AG10803 (cell line): ENCODE measurements at regions not wholly inside any gene's neighbourhood (a gene's known extent, or its start where the extent isn't known, plus 50 kb on each side); places are given as distances from the start of the nearest gene placed in this dataset.
"Not testable (repeated sequence)": the region's sequence is repeated elsewhere in the genome, so short reads cannot be mapped to it uniquely, and the experiment has no call there.

Source experiments
- DNase-seq: peaks from one replicate; pipeline ENCODE4 v3.0.0; 2010; ENCODE audit warnings: low read depth
- H3K4me3 ChIP-seq: 2 replicates; pipeline ENCODE4 v1.5.1; 2011; ENCODE audit warnings: mild to moderate bottlenecking, low read length, control low read depth
- CTCF ChIP-seq: conservative IDR thresholded peaks from 2 replicates; pipeline ENCODE4 v1.5.1; 2011; ENCODE audit warnings: mild to moderate bottlenecking, low read length, control low read depth, inconsistent platforms

GRCh38 chr1:65079941-65080340 lies 68.1 kb upstream of the AK4 start:
- DNase-seq = peak; percentile 11

GRCh38 chr1:65082346-65083040 lies 65.5 kb upstream of the AK4 start:
- no peak for DNase-seq
- H3K4me3 ChIP-seq = no peak overlapping the region
- TF ChIP-seq CTCF = no peak

More at GRCh38 chr1:65079941-65080340, 68.1 kb upstream of the AK4 start:
- no peak overlapping the region for H3K4me3 ChIP-seq
- no peak for TF ChIP-seq CTCF

- TF ChIP-seq CTCF = no peak
- no peak for DNase-seq
- H3K4me3 ChIP-seq = no peak overlapping the region
These were observed 64.6 kb upstream of the AK4 start for GRCh38 chr1:65083263-65083896.

- DNase-seq = no peak
- H3K4me3 ChIP-seq = no peak overlapping the region
- TF ChIP-seq CTCF = no peak
These were observed 63.9 kb upstream of the AK4 start for GRCh38 chr1:65084066-65084465.

GRCh38 chr1:65087519-65087918 lies 60.5 kb upstream of the AK4 start:
- not testable (repeated sequence) for H3K4me3 ChIP-seq, DNase-seq

- TF ChIP-seq CTCF = no peak
- no peak for DNase-seq
These were observed 57.6 kb upstream of the AK4 start for GRCh38 chr1:65090406-65090805.

GRCh38 chr1:65092691-65093090 lies 55.3 kb upstream of the AK4 start:
- H3K4me3 ChIP-seq = no peak overlapping the region
- no peak for TF ChIP-seq CTCF
- no peak for DNase-seq

More at GRCh38 chr1:65090406-65090805, 57.6 kb upstream of the AK4 start:
- H3K4me3 ChIP-seq = no peak overlapping the region
